ENCODE measurements at regions not wholly inside any gene's neighbourhood (a gene's known extent, or its start where the extent isn't known, plus 50 kb on each side); places are given as distances from the start of the nearest gene placed in this dataset.
"Not testable (repeated sequence)": the region's sequence is repeated elsewhere in the genome, so short reads cannot be mapped to it uniquely, and the experiment has no call there.

DNA sequence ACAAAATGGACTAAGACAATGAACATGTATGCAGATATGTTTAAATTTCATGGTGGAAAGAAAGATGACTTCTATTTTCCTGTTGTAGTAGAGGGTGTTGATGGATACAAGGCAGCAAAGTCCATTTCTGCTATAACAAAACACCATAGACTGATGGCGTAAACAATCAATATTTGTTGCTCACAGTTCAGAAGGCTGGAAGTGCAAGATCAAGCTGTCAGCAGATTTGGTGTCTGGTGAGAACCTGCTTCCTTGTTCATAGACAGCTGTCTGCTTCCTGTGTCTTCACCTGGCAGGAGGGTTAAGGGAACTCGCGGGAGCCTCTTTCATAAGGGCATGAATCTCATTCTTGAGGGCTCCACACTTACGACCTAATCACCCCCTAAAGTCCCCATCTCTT is 83.0 kb upstream of the ELOVL5 start:
- ChIA-PET POLR2A (no interaction called here), CTCF (no interaction called here)
- Mint-ChIP-seq H3K27ac (no peak overlapping the region), H3K27me3 (no peaks in the 10 kb centered on the region), H3K36me3 (no peaks in the 10 kb centered on the region), H3K4me3 (no peak overlapping the region), H3K4me1 (ENCODE audit: low read depth) (peaks cover 32% of the 10 kb centered on the region), H3K9me3 (no peaks in the 10 kb centered on the region)
- intact Hi-C loops (cut with micrococcal nuclease): no loop called here
- no peak for DNase-seq

DNA sequence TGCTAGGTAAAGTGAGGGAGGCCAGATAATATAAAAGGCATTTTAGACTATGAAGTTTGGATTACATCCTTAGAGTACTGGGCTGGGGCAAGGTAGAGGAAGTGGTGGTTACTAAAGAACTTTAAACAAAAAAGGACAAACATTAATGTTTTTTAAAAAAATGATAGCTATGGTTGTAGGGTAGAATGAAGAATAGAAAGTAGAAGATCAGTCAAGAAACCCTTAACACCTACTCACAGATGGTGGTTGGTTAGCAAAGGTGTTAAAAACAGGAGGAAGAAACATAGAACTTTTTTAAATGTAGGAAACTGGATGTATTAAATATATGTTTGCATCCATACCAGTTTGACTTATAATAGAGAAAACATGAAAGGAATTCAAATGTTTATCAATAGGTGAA is 80.7 kb upstream of the ELOVL5 start:
- POLR2A ChIA-PET: no interaction called here
- intact Hi-C loops (cut with micrococcal nuclease): loop anchor here (5.0 to 10.0 kb wide), 3 partner anchors 82 to 435 kb away; partner anchors contain the start of genes ELOVL5 and GSTA4
- CTCF ChIA-PET: interaction anchor here (0.6 to 4.1 kb wide), 8 partner anchors 11 to 527 kb away, joined by 3 to 18 read pairs (median 4); partner anchors contain the start of gene GCLC

DNA sequence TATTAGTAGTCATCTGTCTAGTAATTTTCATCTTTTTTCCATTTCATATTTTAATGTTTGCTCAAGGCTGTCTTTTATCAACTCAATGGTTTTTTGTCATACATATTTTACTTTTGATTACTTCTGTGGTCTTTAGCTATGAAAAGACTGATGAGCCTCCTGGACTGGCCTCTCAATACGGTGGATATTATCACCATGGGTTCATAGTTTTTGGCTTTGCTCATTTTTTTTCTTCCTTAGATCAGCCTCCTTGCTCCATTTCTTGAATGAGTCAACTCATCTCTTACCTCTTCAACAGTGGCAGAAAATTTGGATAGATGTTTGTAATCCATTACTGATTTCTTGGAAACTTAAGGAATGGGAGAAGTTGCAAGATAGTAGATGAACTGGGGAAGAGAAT is 80.1 kb upstream of the ELOVL5 start:
- CTCF ChIA-PET: interaction anchor here (0.6 to 4.1 kb wide), 6 partner anchors 18 to 527 kb away, joined by 3 to 18 read pairs (median 4); partner anchors contain the start of gene GCLC
- Mint-ChIP-seq H3K9me3 (no peaks in the 10 kb centered on the region), H3K4me1 (ENCODE audit: low read depth) (peaks cover 35% of the 10 kb centered on the region), H3K36me3 (no peaks in the 10 kb centered on the region), H3K4me3 (no peak overlapping the region), H3K27me3 (peaks cover 6% of the 10 kb centered on the region), H3K27ac (no peak overlapping the region)
- POLR2A ChIA-PET: no interaction called here
- no peak for DNase-seq
- intact Hi-C loops (cut with micrococcal nuclease): loop anchor here (5.0 to 10.0 kb wide), 3 partner anchors 82 to 434 kb away; partner anchors contain the start of genes ELOVL5 and GSTA4

More for the DNA sequence above, 80.7 kb upstream of the ELOVL5 start:
- H3K9me3 Mint-ChIP-seq: no peaks in the 10 kb centered on the region
- no peak for DNase-seq
- H3K4me3 Mint-ChIP-seq: no peak overlapping the region
- H3K36me3 Mint-ChIP-seq: no peaks in the 10 kb centered on the region
- H3K27ac Mint-ChIP-seq: no peak overlapping the region
- peaks cover 35% of the 10 kb centered on the region for H3K4me1 Mint-ChIP-seq (ENCODE audit: low read depth)
- H3K27me3 Mint-ChIP-seq: peaks cover under 1% of the 10 kb centered on the region

DNA sequence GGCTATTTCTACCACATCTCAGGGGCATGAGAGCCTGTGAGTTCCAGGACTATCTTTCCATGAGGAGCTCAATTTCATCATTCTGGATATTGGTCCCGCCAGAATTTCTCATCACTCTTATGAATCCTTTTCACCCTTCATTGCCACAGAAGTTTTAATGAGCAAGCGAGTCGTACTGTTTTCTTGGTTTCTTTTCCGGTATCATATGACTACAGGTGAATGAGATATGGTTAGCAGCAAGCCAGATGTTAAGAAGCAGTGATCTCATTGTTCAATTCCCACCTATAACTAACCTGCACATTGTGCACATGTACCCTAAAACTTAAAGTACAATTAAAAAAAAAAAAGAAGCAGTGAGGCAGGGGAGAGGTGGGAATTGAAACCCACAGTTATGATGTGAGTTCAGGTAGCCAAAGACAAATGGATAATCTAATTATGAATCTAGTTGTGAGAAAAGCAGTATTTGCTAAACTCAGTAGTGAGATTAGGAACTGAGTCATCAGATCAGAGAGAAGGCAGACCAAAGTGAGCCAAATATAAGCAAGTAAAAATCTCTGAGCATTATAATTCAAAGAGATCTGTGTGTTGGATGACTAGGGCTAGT is 78.0 kb upstream of the ELOVL5 start:
- Mint-ChIP-seq H3K4me3 (no peak overlapping the region), H3K4me1 (ENCODE audit: low read depth) (peaks cover 30% of the 10 kb centered on the region), H3K36me3 (no peaks in the 10 kb centered on the region), H3K9me3 (no peaks in the 10 kb centered on the region), H3K27me3 (peaks cover 11% of the 10 kb centered on the region), H3K27ac (no peak overlapping the region)
- DNase-seq: no peak
- CTCF ChIA-PET: interaction anchor here (0.7 to 4.1 kb wide), 6 partner anchors 10 to 66 kb away, joined by 3 to 18 read pairs (median 9); no protein-coding TSS in a partner anchor
- intact Hi-C loops (cut with micrococcal nuclease): loop anchor here (1.0 to 10.0 kb wide), 10 partner anchors 15 to 432 kb away; partner anchors contain the start of genes ELOVL5 and GSTA4
- POLR2A ChIA-PET: interaction anchor here (1.1 to 2.1 kb wide), 2 partner anchors 15 to 120 kb away, joined by 3 to 14 read pairs; no protein-coding TSS in a partner anchor

DNA sequence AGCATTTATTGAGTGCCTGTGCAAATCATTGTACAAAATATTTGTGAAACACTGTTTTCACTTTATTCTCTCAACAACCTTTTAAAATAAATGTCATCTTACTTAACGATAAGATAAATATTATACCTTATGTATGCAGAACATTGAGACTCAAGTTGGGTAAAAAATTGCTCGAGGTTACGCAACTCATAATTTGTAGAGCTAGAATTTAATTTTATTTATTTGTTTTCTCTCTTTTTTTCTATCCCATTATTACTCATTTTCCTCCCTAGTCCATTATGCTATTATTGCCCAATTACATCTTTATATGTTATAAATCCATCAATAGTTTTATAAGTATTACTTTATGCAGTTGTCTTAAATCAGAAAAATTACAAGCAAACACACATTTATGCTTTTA is 77.4 kb upstream of the ELOVL5 start:
- Mint-ChIP-seq H3K9me3 (no peaks in the 10 kb centered on the region), H3K36me3 (no peaks in the 10 kb centered on the region), H3K4me1 (ENCODE audit: low read depth) (peaks cover 27% of the 10 kb centered on the region), H3K27me3 (peaks cover 11% of the 10 kb centered on the region), H3K4me3 (no peak overlapping the region), H3K27ac (no peak overlapping the region)
- DNase-seq: no peak
- ChIA-PET CTCF (interaction anchor here (0.7 to 2.5 kb wide), 4 partner anchors 11 to 67 kb away, joined by 3 to 12 read pairs (median 6); no protein-coding TSS in a partner anchor), POLR2A (interaction anchor here (2.1 kb wide), 1 partner anchor 15 kb away, joined by 14 read pairs; no protein-coding TSS in a partner anchor)
- intact Hi-C loops (cut with micrococcal nuclease): loop anchor here (1.0 to 10.0 kb wide), 5 partner anchors 79 to 431 kb away; partner anchors contain the start of genes ELOVL5 and GSTA4

DNA sequence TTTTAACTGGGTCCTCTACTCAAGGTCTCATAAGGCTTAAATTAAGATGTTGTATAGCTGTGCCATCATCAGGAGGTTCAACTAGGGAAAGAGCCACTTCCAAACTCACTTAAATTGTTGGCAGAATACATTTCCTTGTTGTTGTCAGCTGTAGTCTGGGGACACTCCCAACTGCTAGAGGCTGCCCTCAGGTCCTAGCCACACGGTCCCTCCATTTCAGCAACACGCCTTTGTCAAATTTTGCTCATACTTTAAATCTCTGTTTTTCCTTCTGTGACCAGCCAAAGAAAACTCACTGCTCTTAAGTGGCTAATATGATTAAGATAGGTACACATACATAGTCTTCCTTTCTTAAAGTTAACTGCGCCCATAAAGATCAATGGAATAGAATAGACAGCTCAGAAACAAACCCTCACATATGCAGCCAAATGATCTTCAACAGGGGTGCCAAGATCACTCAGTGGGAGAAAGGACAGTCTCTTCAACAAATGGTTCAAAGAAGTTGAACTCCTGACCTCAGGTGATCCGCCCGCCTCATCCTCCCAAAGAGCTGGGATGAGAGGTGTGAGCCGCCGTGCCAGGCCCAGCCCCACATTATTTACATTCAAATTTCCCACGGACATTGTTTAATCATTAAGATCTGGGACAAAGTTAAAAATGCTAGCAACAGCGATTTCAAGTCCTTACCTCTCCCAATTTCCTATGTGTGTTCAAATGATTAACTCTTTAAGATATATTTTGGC is 76.4 kb upstream of the ELOVL5 start:
- Mint-ChIP-seq H3K4me3 (no peak overlapping the region), H3K9me3 (no peaks in the 10 kb centered on the region), H3K27me3 (peaks cover 11% of the 10 kb centered on the region), H3K27ac (no peak overlapping the region), H3K36me3 (no peaks in the 10 kb centered on the region), H3K4me1 (ENCODE audit: low read depth) (peaks cover 27% of the 10 kb centered on the region)
- intact Hi-C loops (cut with micrococcal nuclease): loop anchor here (5.0 to 10.0 kb wide), 3 partner anchors 78 to 430 kb away; partner anchors contain the start of genes ELOVL5 and GSTA4
- POLR2A ChIA-PET: no interaction called here
- CTCF ChIA-PET: no interaction called here
- DNase-seq: no peak

DNA sequence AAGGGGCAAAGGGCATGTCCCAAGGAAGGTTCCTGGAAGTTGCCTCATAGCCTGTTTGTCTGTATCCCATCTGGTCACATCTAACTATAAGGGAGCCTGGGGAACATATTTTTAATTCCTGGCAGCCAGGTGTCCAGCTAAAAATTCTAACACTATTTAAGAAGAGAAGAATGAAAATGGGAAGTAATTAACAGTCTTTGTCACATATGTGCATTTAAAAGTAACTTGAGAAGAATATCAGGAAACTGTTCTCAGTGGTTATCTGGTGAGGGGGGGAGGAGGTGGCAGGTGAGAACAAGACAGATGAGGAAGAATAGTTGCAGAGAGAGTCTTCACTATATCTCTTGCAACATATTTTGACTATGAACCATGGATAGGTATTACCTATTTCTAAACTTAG is 75.5 kb upstream of the ELOVL5 start:
- intact Hi-C loops (cut with micrococcal nuclease): loop anchor here (10.0 kb wide), 1 partner anchor 429 kb away; the partner anchor contains the start of gene GSTA4
- no peak overlapping the region for H3K27ac Mint-ChIP-seq

DNA sequence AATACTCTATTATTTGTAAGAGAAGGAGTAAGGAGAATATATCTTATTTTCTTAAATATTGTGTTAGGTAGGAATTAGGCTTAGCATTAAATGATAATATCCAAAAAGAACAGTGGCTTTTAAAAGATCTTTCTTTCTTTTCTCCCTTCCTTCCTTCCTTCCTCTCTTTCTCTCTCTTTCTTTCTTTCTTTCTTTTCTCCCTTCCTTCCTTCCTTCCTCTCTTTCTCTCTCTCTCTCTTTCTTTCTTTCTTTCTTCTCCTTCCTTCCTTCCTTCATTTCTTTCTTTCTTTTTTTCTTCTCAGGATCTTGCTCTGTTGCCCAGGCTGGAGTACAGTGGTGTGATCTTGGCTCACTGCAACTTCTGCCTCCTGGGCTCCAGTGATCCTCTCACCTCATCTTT is 74.8 kb upstream of the ELOVL5 start:
- CTCF ChIA-PET, H3K4me3 Mint-ChIP-seq, DNase-seq, H3K9me3 Mint-ChIP-seq, H3K27ac Mint-ChIP-seq, POLR2A ChIA-PET, H3K36me3 Mint-ChIP-seq: not testable (repeated sequence)
- peaks cover 11% of the 10 kb centered on the region for H3K27me3 Mint-ChIP-seq
- intact Hi-C loops (cut with micrococcal nuclease): loop anchor here (10.0 kb wide), 1 partner anchor 429 kb away; the partner anchor contains the start of gene GSTA4
- peaks cover 18% of the 10 kb centered on the region for H3K4me1 Mint-ChIP-seq (ENCODE audit: low read depth)

More for the DNA sequence above, 75.5 kb upstream of the ELOVL5 start:
- no peaks in the 10 kb centered on the region for H3K9me3 Mint-ChIP-seq
- H3K27me3 Mint-ChIP-seq: peaks cover 11% of the 10 kb centered on the region
- no peak for DNase-seq
- ChIA-PET CTCF (no interaction called here), POLR2A (no interaction called here)
- no peaks in the 10 kb centered on the region for H3K36me3 Mint-ChIP-seq
- peaks cover 23% of the 10 kb centered on the region for H3K4me1 Mint-ChIP-seq (ENCODE audit: low read depth)
- H3K4me3 Mint-ChIP-seq: no peak overlapping the region

DNA sequence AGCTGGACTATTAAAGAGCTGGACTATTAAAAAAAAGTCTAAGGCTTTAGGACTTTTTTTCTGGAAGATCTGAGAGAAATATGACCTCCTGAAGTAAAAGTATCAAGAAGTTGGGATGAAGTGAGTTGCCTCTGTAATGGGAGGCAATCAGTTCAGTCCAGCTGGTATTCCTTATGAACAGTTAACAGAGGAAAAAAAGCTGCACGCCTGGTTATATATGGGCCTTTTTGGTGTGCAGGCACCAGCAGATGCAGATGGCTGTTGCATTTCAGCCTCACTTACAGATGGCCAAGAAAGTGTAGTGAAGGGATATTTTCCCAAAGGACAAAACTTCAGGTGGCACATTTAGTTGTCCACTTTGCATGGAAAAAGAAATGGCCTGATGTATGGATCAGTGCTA is 70.3 kb upstream of the ELOVL5 start:
- intact Hi-C loops (cut with micrococcal nuclease): no loop called here
- no peaks in the 10 kb centered on the region for H3K9me3 Mint-ChIP-seq
- no peak overlapping the region for H3K27ac Mint-ChIP-seq
- H3K4me3 Mint-ChIP-seq: no peak overlapping the region
- POLR2A ChIA-PET: no interaction called here
- CTCF ChIA-PET: interaction anchor here (0.9 kb wide), 1 partner anchor 9 kb away, joined by 3 read pairs; no protein-coding TSS in a partner anchor
- peaks cover 7% of the 10 kb centered on the region for H3K27me3 Mint-ChIP-seq
- no peaks in the 10 kb centered on the region for H3K4me1 Mint-ChIP-seq (ENCODE audit: low read depth)
- H3K36me3 Mint-ChIP-seq: no peaks in the 10 kb centered on the region
- no peak for DNase-seq

DNA sequence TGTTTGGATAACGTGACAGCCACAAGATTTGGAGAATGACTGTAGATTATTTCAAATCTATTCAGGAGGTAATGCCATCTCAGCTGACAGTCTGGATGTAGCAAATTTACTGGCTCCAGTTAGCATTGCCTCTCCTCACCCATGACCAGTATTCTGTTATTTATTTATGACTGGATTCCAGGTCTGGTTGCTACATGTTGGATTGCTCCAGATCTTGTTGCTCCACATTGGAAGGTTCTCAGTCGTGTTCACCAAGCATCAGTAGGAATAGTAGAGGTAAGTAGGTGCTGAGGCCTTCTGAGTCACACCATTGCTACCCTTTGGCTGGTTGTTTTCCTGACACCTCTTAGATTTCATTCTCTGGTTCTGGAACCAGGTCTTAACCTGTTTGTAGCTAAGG is 69.5 kb upstream of the ELOVL5 start:
- intact Hi-C loops (cut with micrococcal nuclease): no loop called here
- H3K4me3 Mint-ChIP-seq: no peak overlapping the region
- DNase-seq: no peak
- CTCF ChIA-PET: interaction anchor here (0.9 kb wide), 1 partner anchor 8 kb away, joined by 3 read pairs; no protein-coding TSS in a partner anchor
- no peaks in the 10 kb centered on the region for H3K9me3 Mint-ChIP-seq
- H3K27ac Mint-ChIP-seq: no peak overlapping the region
- peaks cover 4% of the 10 kb centered on the region for H3K27me3 Mint-ChIP-seq
- H3K36me3 Mint-ChIP-seq: no peaks in the 10 kb centered on the region
- H3K4me1 Mint-ChIP-seq (ENCODE audit: low read depth): no peaks in the 10 kb centered on the region
- POLR2A ChIA-PET: no interaction called here

DNA sequence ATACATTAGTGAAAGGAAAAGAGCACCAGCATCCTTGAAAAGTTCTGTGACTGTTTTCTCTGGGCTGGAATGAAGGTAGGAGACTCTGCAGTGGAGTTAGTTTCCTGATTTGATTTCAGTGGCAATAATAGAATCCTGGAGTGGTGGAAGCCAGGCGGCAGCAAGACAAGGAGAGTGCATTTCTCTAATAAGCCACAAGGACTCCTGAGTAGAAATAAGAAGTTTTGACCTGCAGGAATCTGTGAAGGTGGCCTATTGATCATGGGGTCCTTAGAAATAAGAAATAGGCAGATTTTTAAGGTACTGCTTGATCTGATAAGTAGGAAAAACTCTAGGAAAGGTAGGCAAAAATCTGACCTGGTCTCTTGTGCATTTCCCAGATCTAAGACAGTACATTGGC is 68.4 kb upstream of the ELOVL5 start:
- Mint-ChIP-seq H3K27me3 (no peaks in the 10 kb centered on the region), H3K9me3 (no peaks in the 10 kb centered on the region), H3K36me3 (no peaks in the 10 kb centered on the region), H3K4me3 (no peak overlapping the region), H3K4me1 (ENCODE audit: low read depth) (no peaks in the 10 kb centered on the region), H3K27ac (no peak overlapping the region)
- intact Hi-C loops (cut with micrococcal nuclease): no loop called here
- ChIA-PET POLR2A (no interaction called here), CTCF (no interaction called here)
- no peak for DNase-seq

DNA sequence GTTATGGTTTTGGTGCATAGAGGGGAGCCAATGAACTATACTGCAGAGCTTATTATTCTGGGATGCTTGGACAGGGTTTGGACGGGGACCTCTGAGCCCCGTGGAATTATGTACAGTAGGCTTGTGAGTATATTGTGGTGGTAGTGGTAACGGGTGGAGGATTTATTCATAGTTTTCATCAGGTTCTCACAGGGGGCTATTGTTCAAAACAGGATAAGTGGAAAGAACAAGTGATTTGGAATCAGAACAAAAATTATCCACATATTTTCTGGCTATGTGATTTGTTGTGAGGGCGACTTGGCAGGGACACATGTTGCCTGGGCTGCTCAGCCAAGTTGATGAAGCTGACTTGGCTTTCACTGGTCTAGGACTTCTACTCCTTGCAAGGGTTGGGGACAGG is 64.6 kb upstream of the ELOVL5 start:
- POLR2A ChIA-PET: no interaction called here
- Mint-ChIP-seq H3K36me3 (no peaks in the 10 kb centered on the region), H3K4me3 (no peak overlapping the region), H3K9me3 (no peaks in the 10 kb centered on the region), H3K27ac (no peak overlapping the region), H3K4me1 (ENCODE audit: low read depth) (peaks cover 3% of the 10 kb centered on the region), H3K27me3 (no peaks in the 10 kb centered on the region)
- CTCF ChIA-PET: no interaction called here
- no peak for DNase-seq
- intact Hi-C loops (cut with micrococcal nuclease): no loop called here

Data from activated CD4-positive, alpha-beta memory T cell treated with anti-CD3 and anti-CD28 coated beads for 36 hours (primary cell).